HepG2 (cell line): ENCODE measurements at regions not wholly inside any gene's neighbourhood (a gene's known extent, or its start where the extent isn't known, plus 50 kb on each side); places are given as distances from the start of the nearest gene placed in this dataset.

Source experiments
- ARID5B ChIP-seq: IDR thresholded peaks from 2 replicates; pipeline ENCODE4 v1.4.0; 2020; ENCODE audit warnings: mild to moderate bottlenecking, missing genetic modification reagents
- CHD2 ChIP-seq: IDR thresholded peaks from 2 replicates; pipeline ENCODE4 v1.6.1; 2011; ENCODE audit warnings: low read depth, low read length, improper control_type of control experiment
- ERF ChIP-seq: IDR thresholded peaks from 2 replicates; pipeline ENCODE4 v1.6.1; 2018; ENCODE audit warnings: missing biosample characterization, missing genetic modification reagents
- HINFP ChIP-seq: sonication (generic); formaldehyde crosslinking; IDR thresholded peaks from 2 replicates; pipeline ENCODE4 v1.4.0; 2020; ENCODE audit warnings: low read depth, mild to moderate bottlenecking, missing genetic modification reagents
- HOXA5 ChIP-seq: sonication (generic); formaldehyde crosslinking; IDR thresholded peaks from 2 replicates; pipeline ENCODE4 v1.4.0; 2020; ENCODE audit warnings: missing genetic modification reagents
- KLF11 ChIP-seq: IDR thresholded peaks from 2 replicates; pipeline ENCODE4 v1.6.1; 2016; ENCODE audit warnings: missing compliant biosample characterization
- MAFK ChIP-seq, 2 experiments: IDR thresholded peaks in 1 of 2; conservative IDR thresholded peaks in 1 of 2; 2 replicates each; pipeline ENCODE4 v1.6.1; 2011; ENCODE audit warnings: improper control_type of control experiment in 2 of 2, low read length in 2 of 2
- NBN ChIP-seq: fragments of 450-650 bp; conservative IDR thresholded peaks from 2 replicates; pipeline ENCODE4 v1.6.1; 2017
- PLSCR1 ChIP-seq: sonication (generic); formaldehyde crosslinking; IDR thresholded peaks from 2 replicates; pipeline ENCODE4 v1.5.0; 2020; ENCODE audit warnings: missing genetic modification reagents, mild to moderate bottlenecking, borderline replicate concordance
- POLR2AphosphoS2 ChIP-seq: IDR thresholded peaks from 2 replicates; pipeline ENCODE4 v1.6.1; 2011; ENCODE audit warnings: low read depth, low read length, improper control_type of control experiment
- PRDM15 ChIP-seq: sonication (generic); formaldehyde crosslinking; IDR thresholded peaks from 2 replicates; pipeline ENCODE4 v1.4.0; 2020; ENCODE audit warnings: missing genetic modification reagents
- PRPF4 ChIP-seq: fragments of 200-400 bp; formaldehyde crosslinking; IDR thresholded peaks from 2 replicates; pipeline ENCODE4 v1.6.1; 2016; ENCODE audit warnings: low read length, low read depth; ENCODE audit not compliant: poor library complexity, severe bottlenecking
- SMARCC2 ChIP-seq: fragments of 450-650 bp; IDR thresholded peaks from 2 replicates; pipeline ENCODE4 v1.6.1; 2017; ENCODE audit warnings: antibody characterized with exemption, mild to moderate bottlenecking
- STAG1 ChIP-seq: sonication (generic); formaldehyde crosslinking; IDR thresholded peaks from 2 replicates; pipeline ENCODE4 v1.4.0; 2020; ENCODE audit warnings: missing genetic modification reagents
- TGIF2 ChIP-seq: IDR thresholded peaks from 2 replicates; pipeline ENCODE4 v1.6.1; 2016; ENCODE audit warnings: control low read depth, missing compliant biosample characterization
- ZBTB2 ChIP-seq: sonication (generic); formaldehyde crosslinking; IDR thresholded peaks from 2 replicates; pipeline ENCODE4 v1.8.0; 2022; ENCODE audit warnings: low read depth, missing genetic modification reagents
- ZNF350 ChIP-seq: sonication (generic); formaldehyde crosslinking; IDR thresholded peaks from 2 replicates; pipeline ENCODE4 v1.4.0; 2020; ENCODE audit warnings: mild to moderate bottlenecking, low read depth, missing genetic modification reagents, borderline replicate concordance
- ZNF543 ChIP-seq: sonication (generic); formaldehyde crosslinking; IDR thresholded peaks from 2 replicates; pipeline ENCODE4 v1.4.0; 2020; ENCODE audit warnings: mild to moderate bottlenecking, missing genetic modification reagents
- ZNF572 ChIP-seq: sonication (generic); formaldehyde crosslinking; IDR thresholded peaks from 2 replicates; pipeline ENCODE4 v1.5.1; 2020; ENCODE audit warnings: mild to moderate bottlenecking, missing genetic modification reagents
- ZNF781 ChIP-seq: sonication (generic); formaldehyde crosslinking; IDR thresholded peaks from 2 replicates; pipeline ENCODE4 v1.5.1; 2020; ENCODE audit warnings: borderline replicate concordance, mild to moderate bottlenecking, missing genetic modification reagents; ENCODE audit errors: not compliant biosample characterization

GRCh38 chr3:72571638-72572114 lies 276.6 kb downstream of the SHQ1 start (continued):
- TF ChIP-seq MAFK (conservative IDR thresholded peaks at IDR 0.05 in 1 of 2, IDR thresholded peaks at IDR 0.05 in 1 of 2; ENCODE audit: low read length in 2 of 2) (no peak), ERF (CRISPR knock-in tag) (peak; percentile 72), ZNF781 (CRISPR knock-in tag) (no peak), ZBTB2 (CRISPR knock-in tag) (no peak), TGIF2 (no peak), HINFP (CRISPR knock-in tag) (no peak), KLF11 (no peak), HOXA5 (CRISPR knock-in tag) (no peak), ARID5B (CRISPR knock-in tag) (peak; percentile 82), PLSCR1 (no peak), ZNF350 (no peak), SMARCC2 (no peak), STAG1 (CRISPR knock-in tag) (peak; percentile 23), ZNF572 (CRISPR knock-in tag) (no peak), PRPF4 (no peak), NBN (no peak), PRDM15 (no peak), CHD2 (no peak), POLR2AphosphoS2 (no peak), ZNF543 (CRISPR knock-in tag) (no peak)
